ENCODE measurements at regions not wholly inside any gene's neighbourhood (a gene's known extent, or its start where the extent isn't known, plus 50 kb on each side); places are given as distances from the start of the nearest gene placed in this dataset.

DNA sequence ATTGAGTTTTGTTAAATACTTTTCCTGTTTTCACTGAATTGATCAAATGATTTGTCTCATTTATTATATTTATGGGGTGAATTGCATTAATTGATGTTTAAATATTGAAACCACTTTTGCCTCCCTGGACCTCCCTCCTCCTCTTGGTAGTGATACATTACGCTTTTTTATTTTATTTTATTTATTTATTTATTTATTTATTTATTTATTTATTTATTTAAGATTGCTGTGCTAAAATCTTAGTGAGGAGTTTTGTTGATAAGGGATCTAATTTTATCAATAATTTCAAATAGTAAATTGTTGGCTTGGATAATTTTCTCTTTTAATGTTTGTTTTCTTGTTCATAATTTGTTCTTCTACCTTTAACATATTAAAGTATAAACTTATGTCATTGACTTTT is 1281.0 kb upstream of the NXPH2 start:
- no peak for DNase-seq (ENCODE audit: low spot score)

GRCh38 chr2:140057928-140058327 is 1277.7 kb upstream of the NXPH2 start:
- no peak for DNase-seq (ENCODE audit: low spot score)

- no peak for DNase-seq (ENCODE audit: low spot score)
These were observed 1261.6 kb upstream of the NXPH2 start for GRCh38 chr2:140041811-140042210.

DNA sequence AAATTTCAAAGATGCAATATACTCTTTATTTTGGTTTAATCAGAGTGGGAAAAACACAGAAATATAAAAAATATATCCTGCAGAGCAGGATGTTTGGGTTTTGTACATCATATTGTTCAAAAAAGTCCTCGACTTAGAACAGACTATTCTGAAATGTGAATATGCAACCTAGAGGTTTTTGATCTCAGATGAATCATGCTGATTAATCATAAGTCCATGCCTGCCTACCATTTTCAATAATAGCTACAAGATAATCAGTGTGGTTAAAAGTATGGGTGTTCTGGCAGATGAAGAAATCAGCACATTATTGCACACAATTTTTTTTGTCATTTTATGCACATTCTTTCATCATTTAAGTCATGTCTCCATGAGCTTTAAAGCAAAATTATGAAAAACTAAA is 1261.0 kb upstream of the NXPH2 start:
- no peak for DNase-seq (ENCODE audit: low spot score)

- DNase-seq (ENCODE audit: low spot score): no peak
These were observed 1253.4 kb upstream of the NXPH2 start for GRCh38 chr2:140033638-140034037.

GRCh38 chr2:140027966-140028365 is 1247.8 kb upstream of the NXPH2 start:
- no peak for DNase-seq (ENCODE audit: low spot score)

DNA sequence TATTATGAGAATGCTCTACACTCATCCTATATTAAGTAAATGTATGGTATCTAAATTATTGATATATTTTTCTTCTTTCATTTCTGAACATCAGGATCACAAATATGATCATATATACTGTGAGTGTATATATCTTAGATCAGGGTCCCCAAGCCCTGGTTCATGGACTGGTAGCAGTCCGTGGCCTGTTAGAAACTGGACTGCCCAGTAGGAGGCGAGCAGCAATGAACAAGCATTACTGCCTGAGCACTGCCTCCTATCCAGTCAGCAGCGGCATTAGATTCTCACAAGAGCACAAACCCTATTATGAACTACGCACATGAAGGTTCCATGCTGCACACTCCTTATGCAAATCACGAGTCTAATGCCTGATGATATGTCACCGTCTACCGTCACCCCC is 1247.1 kb upstream of the NXPH2 start:
- DNase-seq (ENCODE audit: low spot score): no peak

DNA sequence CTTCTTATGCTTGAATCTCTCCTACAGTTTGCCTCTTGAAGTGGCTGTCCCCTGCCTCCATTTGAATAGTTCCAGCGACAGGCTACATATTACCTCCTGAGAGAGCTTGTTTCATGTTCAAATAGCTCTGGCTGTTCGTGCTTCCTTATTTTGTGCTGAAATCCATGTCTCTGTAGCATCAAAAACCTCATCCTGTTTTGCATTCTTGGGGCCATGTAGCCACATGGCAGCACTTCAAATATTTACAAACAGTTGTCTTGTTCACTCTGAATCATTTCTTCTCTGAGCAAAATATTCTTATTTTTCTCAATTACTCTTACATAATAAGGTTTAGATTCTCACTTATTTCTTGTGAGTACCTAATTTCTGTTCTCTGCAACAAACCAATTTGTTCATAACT is 1243.1 kb upstream of the NXPH2 start:
- no peak for DNase-seq (ENCODE audit: low spot score)

DNA sequence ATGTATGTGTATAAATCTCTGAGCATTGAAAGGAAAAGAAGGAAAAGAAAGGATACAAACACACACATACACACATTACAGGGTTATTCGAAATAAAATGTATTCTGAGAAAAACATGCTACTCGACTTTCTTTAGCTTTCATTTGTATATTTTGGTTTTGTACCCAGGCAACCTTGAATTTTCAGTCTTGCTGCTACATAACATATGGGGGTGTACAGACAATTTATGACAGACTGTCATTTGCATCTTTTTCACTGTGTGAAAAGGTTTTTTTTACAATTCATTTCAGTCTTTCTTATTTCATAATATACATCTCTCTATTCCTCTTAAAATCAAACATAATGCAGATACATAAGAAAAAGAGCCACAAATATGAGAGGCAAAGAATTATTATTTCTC is 1238.4 kb upstream of the NXPH2 start:
- no peak for DNase-seq (ENCODE audit: low spot score)

- DNase-seq (ENCODE audit: low spot score): no peak
These were observed 1234.0 kb upstream of the NXPH2 start for GRCh38 chr2:140014204-140014546.

DNA sequence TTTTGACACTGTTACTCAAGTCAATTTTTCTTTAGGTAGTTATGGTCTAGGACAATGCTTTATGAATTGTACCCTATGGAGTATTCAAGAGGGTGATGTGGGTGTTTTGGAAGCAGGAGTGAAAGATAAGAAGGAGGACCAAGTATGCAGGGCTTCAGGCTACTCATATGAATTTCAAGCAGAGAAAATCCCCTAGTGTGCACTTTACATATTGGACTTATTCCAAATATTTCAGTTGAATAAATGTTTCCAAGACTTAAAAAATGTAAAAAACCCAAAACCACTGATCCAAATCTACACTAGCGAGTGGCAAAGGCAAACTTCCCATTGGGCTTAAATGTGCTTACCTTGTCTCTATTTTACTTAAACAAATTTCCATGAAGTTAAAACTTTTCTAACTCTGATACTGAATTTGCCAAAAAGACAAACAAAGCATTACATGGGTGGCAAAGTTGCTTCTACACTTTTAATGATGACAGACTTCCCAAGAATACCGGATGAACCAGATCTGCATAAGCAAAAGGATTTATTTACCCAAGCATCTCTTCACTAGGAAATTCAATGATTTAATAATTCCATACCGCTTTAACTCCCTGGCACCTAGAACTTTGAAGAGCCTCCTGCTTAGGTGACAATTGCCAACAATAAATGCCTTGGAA is 1233.5 kb upstream of the NXPH2 start:
- DNase-seq (ENCODE audit: low spot score): no peak

DNA sequence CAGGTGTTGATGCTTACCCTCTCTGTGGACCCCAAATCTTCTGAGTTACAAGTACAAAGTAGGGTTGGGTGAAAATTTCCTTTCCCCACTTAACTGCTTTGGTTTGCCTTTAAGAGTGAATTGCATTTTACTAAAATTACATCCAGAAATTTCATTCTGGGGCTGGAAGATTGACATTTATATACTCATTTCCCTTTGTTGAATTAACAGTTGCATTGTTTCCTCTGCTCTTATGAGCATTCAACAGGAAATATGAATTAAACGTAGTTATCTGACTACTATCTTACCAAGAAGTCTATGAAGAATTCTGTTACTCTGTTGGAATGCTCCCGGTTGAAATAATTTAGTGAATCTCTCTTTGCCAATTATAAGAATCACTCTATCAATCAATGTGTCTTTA is 1231.1 kb upstream of the NXPH2 start:
- DNase-seq (ENCODE audit: low spot score): no peak

GRCh38 chr2:140002110-140002509 is 1221.9 kb upstream of the NXPH2 start:
- no peak for DNase-seq (ENCODE audit: low spot score)

GRCh38 chr2:139992711-139993345 is 1212.6 kb upstream of the NXPH2 start:
- no peak for DNase-seq (ENCODE audit: low spot score)

- DNase-seq (ENCODE audit: low spot score): no peak
These were observed 1211.9 kb upstream of the NXPH2 start for GRCh38 chr2:139992078-139992477.

GRCh38 chr2:139990646-139991335 is 1210.6 kb upstream of the NXPH2 start:
- no peak for DNase-seq (ENCODE audit: low spot score)

DNA sequence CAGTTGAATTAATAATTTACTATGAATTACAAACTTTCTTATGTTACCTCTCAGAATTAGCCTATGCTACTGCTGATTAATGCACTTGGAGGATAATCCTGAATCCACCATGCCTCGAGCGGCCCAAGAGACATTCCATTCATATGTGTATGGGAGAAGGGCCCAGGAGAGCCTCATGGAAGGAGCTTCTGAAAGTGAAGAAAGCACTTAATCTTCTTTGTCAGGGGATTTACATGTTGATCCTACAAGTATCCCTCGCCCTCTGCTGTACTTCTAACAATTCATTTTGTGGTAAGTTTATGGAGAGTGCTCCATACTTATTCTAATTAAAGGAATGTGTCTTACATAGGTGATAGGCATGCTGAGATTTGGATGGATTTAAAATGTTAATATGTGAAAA is 1189.1 kb upstream of the NXPH2 start:
- DNase-seq (ENCODE audit: low spot score): no peak

GRCh38 chr2:139968588-139968987 is 1188.4 kb upstream of the NXPH2 start:
- DNase-seq (ENCODE audit: low spot score): no peak

- DNase-seq (ENCODE audit: low spot score): no peak
These were observed 1187.5 kb upstream of the NXPH2 start for GRCh38 chr2:139967665-139968064.

GRCh38 chr2:139964721-139965440 is 1184.7 kb upstream of the NXPH2 start:
- DNase-seq (ENCODE audit: low spot score): no peak

- no peak for DNase-seq (ENCODE audit: low spot score)
These were observed 1183.7 kb upstream of the NXPH2 start for GRCh38 chr2:139963863-139964355.

DNA sequence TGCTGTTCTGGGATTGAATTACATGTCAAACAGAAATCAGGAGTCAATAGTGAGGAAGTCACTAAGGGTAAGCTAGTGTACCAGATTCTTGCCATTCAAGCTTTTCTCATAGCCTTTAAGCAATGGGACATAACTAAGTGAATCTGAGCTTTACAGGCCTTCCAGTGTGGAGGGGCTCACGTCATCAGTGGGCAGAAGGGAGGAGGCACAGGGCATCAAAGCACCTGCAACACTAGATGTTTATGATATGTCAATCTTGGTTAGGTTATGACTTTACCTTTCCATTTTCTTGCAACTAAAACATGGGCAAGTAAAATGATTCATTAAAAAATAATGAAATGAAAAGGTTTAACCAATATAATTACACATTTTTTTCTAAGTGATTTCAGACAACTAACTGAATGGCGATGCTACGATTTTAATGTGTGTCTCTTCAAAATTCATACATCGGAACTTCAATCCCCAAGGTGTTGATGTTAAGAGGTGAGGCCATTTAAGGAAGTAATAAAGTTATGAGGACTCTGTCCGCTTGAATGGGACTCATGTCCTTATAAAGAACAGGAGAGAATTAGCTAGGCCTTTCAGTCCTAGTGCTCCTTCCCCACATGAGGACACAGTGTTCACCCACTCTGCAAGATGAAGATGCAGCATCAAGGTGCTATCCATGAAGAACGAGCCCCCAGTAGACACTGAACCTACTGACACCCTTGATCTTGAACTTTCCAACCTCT is 1169.2 kb upstream of the NXPH2 start:
- DNase-seq (ENCODE audit: low spot score): no peak
